Immature natural killer cell (primary cell): ENCODE measurements at regions not wholly inside any gene's neighbourhood (a gene's known extent, or its start where the extent isn't known, plus 50 kb on each side); places are given as distances from the start of the nearest gene placed in this dataset.
"Not testable (repeated sequence)": the region's sequence is repeated elsewhere in the genome, so short reads cannot be mapped to it uniquely, and the experiment has no call there.

Experiments used
- DNase-seq, 3 donors: peaks; one replicate each; pipeline ENCODE4 v3.0.0; 2022; ENCODE audit warnings: mixed read lengths in 1 of 3
- H3K27ac Mint-ChIP-seq, 6 donors: one replicate each; pipeline ENCODE4 v1.8.0; 2020; ENCODE audit warnings: mixed read lengths in 6 of 6, mild to moderate bottlenecking in 5 of 6, inconsistent platforms in 4 of 6, moderate library complexity in 3 of 6
- H3K27me3 Mint-ChIP-seq, 3 donors: one replicate each; pipeline ENCODE4 v1.8.0; 2020 to 2021; ENCODE audit warnings: low read depth in 3 of 3, mild to moderate bottlenecking in 3 of 3, mixed read lengths in 3 of 3, moderate library complexity in 3 of 3, inconsistent platforms in 1 of 3
- H3K36me3 Mint-ChIP-seq, 3 donors: one replicate each; pipeline ENCODE4 v1.8.0; 2020; ENCODE audit warnings: mixed read lengths in 3 of 3, inconsistent platforms in 2 of 3, mild to moderate bottlenecking in 2 of 3
- H3K4me1 Mint-ChIP-seq, 2 donors: one replicate each; pipeline ENCODE4 v1.8.0; 2020; ENCODE audit warnings: inconsistent platforms in 2 of 2, mild to moderate bottlenecking in 2 of 2, mixed read lengths in 2 of 2, moderate library complexity in 1 of 2
- H3K4me3 Mint-ChIP-seq, 5 donors: one replicate each; pipeline ENCODE4 v1.8.0; 2020; ENCODE audit warnings: mild to moderate bottlenecking in 5 of 5, mixed read lengths in 5 of 5, inconsistent platforms in 3 of 5, moderate library complexity in 3 of 5
- H3K9me3 Mint-ChIP-seq, 6 donors: one replicate each; pipeline ENCODE4 v1.8.0; 2020; ENCODE audit warnings: mild to moderate bottlenecking in 6 of 6, mixed read lengths in 6 of 6, inconsistent platforms in 4 of 6, moderate library complexity in 3 of 6

DNA sequence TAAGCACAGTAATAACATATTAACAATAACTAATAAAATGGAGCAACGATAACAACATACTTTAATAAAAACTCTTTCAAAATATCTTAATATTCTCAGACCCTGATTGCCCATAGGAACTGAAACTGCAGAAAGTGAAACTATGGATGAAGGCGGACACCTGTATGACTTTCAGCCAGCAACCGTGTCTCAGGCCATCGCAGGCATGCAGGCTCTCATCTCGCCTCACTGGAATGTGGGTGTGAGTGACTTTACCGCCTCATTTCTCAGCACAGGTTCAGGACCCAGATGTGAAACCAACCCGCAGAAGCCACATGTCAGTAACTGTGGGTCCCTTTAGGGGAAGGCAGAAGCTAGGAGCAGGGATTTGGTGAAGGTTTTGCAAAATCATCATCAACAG lies 539.1 kb downstream of the FAM181B start:
- no peak overlapping the region for H3K4me3 Mint-ChIP-seq
- no peak for DNase-seq
- peaks cover 0 to 2% (median 1%) of the 10 kb centered on the region in 3 donors for H3K27me3 Mint-ChIP-seq
- H3K4me1 Mint-ChIP-seq, result no peaks in the 10 kb centered on the region
- no peaks in the 10 kb centered on the region for H3K36me3 Mint-ChIP-seq
- peaks cover 0 to 5% (median 2%) of the 10 kb centered on the region in 6 donors for H3K9me3 Mint-ChIP-seq
- no peak overlapping the region for H3K27ac Mint-ChIP-seq

- no peaks in the 10 kb centered on the region for H3K36me3 Mint-ChIP-seq
- no peaks in the 10 kb centered on the region for H3K4me1 Mint-ChIP-seq
- H3K27ac Mint-ChIP-seq, result no peak overlapping the region
- peaks cover 0 to 2% (median 1%) of the 10 kb centered on the region in 3 donors for H3K27me3 Mint-ChIP-seq
- H3K4me3 Mint-ChIP-seq, result no peak overlapping the region
- DNase-seq, result no peak
- H3K9me3 Mint-ChIP-seq, result peaks cover 0 to 9% (median under 1%) of the 10 kb centered on the region in 6 donors
Measured at GRCh38 chr11:82191695-82192094, 542.0 kb downstream of the FAM181B start.

DNA sequence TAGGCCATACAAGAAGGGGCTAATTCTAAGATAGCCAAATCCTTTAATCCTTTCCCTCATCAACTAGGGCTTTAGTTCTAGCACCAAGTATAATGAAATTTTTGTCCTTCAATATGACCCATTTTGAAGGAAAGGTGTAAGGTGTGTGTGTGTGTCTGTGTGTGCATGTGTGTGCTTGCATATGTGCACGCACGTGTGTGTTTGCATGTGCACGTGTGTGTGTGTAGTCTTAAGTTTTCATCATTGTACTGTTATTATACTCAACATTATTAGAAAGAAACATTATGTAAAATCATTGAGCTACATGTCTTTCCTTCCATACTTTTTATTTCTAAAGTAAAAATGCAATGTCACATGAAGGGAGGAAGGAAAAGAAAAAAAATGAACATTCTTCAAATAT lies 547.7 kb downstream of the FAM181B start:
- Mint-ChIP-seq H3K4me1 (no peaks in the 10 kb centered on the region), H3K36me3 (no peaks in the 10 kb centered on the region), H3K27ac (no peak overlapping the region), H3K27me3 (no peaks in the 10 kb centered on the region), H3K9me3 (peaks cover 0 to 9% (median 0%) of the 10 kb centered on the region in 6 donors), H3K4me3 (no peak overlapping the region)
- DNase-seq, result no peak

DNA sequence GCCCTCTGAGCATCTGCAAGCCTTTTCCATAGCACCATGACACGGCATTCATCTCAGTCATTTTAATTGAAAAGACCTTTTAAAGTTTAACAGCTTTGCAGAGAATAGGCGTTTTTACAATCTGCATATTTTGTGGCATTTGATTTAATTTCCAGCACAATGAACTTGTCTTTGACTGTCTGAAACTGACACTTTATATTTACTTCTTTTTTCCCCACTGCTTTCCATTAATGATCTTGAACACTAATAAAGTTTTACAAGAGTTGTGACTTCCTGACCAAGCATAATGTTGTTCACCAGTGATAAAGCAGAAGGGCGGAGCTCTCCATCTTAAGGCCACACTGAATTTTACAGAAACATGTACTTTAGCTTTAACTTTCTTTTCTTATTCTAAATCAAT lies 548.7 kb downstream of the FAM181B start:
- Mint-ChIP-seq H3K4me1 (no peaks in the 10 kb centered on the region), H3K27ac (no peak overlapping the region), H3K4me3 (no peak overlapping the region), H3K36me3 (no peaks in the 10 kb centered on the region), H3K27me3 (no peaks in the 10 kb centered on the region), H3K9me3 (peaks cover 0 to 13% (median 2%) of the 10 kb centered on the region in 6 donors)
- DNase-seq, result no peak

- peaks cover 0 to 12% (median 2%) of the 10 kb centered on the region in 6 donors for H3K9me3 Mint-ChIP-seq
- no peaks in the 10 kb centered on the region for H3K36me3 Mint-ChIP-seq
- no peak for DNase-seq
- no peaks in the 10 kb centered on the region for H3K4me1 Mint-ChIP-seq
- no peaks in the 10 kb centered on the region for H3K27me3 Mint-ChIP-seq
- H3K27ac Mint-ChIP-seq, result no peak overlapping the region
- H3K4me3 Mint-ChIP-seq, result no peak overlapping the region
Measured at GRCh38 chr11:82183346-82183745, 550.3 kb downstream of the FAM181B start.

DNA sequence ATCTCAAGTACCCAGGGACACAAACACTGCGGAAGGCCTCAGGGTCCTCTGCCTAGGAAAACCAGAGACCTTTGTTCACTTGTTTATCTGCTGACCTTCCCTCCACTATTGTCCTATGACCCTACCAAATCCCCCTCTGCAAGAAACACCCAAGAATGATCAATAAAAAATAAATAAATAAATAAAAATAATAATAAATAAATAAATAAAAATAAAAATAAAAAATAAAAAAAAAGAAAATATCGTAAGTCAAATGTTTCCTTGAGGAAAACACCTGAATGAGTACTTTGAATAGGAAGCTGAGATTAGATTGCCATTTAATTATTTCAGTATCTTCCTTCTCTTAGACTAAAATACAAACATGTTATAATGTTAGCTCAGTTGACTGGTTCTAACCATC lies 551.0 kb downstream of the FAM181B start:
- not testable (repeated sequence) for H3K27ac Mint-ChIP-seq, H3K27me3 Mint-ChIP-seq, DNase-seq, H3K4me3 Mint-ChIP-seq, H3K4me1 Mint-ChIP-seq, H3K36me3 Mint-ChIP-seq
- peaks cover 0 to 12% (median 2%) of the 10 kb centered on the region in 6 donors for H3K9me3 Mint-ChIP-seq

DNA sequence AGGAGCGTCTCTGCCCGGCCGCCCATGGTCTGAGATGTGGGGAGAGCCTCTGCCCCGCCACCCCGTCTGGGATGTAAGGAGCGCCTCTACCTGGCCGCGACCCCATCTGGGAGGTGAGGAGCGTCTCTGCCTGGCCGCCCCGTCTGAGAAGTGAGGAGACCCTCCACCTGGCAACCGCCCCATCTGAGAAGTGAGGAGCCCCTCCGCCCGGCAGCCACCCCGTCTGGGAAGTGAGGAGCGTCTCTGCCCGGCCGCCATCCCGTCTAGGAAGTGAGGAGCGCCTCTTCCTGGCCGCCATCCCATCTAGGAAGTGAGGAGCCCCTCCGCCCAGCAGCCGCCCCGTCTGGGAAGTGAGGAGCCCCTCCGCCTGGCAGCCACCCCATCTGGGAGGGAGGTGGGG lies 551.9 kb downstream of the FAM181B start:
- H3K4me3 Mint-ChIP-seq, H3K27ac Mint-ChIP-seq, H3K4me1 Mint-ChIP-seq, H3K9me3 Mint-ChIP-seq, H3K36me3 Mint-ChIP-seq, H3K27me3 Mint-ChIP-seq, DNase-seq: not testable (repeated sequence)

- H3K27ac Mint-ChIP-seq, result no peak overlapping the region
- DNase-seq, result no peak
- H3K27me3 Mint-ChIP-seq, result peaks cover 0 to 1% (median 0%) of the 10 kb centered on the region in 3 donors
- no peaks in the 10 kb centered on the region for H3K4me1 Mint-ChIP-seq
- no peak overlapping the region for H3K4me3 Mint-ChIP-seq
- H3K36me3 Mint-ChIP-seq, result no peaks in the 10 kb centered on the region
- peaks cover 0 to 11% (median 6%) of the 10 kb centered on the region in 6 donors for H3K9me3 Mint-ChIP-seq
Measured at GRCh38 chr11:82176945-82177344, 556.7 kb downstream of the FAM181B start.

- Mint-ChIP-seq H3K4me3 (no peak overlapping the region), H3K36me3 (no peaks in the 10 kb centered on the region), H3K27ac (no peak overlapping the region), H3K4me1 (no peaks in the 10 kb centered on the region), H3K9me3 (peaks cover 0 to 11% (median 8%) of the 10 kb centered on the region in 6 donors), H3K27me3 (peaks cover 0 to 1% (median 0%) of the 10 kb centered on the region in 3 donors)
- no peak for DNase-seq
Measured at GRCh38 chr11:82176365-82176764, 557.3 kb downstream of the FAM181B start.

DNA sequence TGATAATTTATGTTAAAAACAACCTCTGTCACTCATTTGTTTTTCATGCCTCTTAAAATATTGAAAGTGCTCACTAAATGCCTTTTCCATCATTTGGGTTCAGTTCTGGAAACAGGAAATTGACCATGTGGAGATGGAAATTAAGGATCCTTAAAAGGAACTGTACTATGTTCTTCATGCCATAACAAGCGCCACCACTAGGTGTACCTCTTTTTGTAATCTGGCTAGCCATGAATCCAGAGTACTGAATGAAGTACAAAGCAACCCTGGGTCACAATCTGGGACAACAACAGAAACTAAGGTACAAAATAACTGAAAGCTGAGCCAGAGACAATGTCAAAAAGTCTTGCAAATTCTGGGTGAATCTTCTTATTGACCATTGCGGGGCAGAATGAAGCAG lies 559.1 kb downstream of the FAM181B start:
- no peak for DNase-seq
- no peak overlapping the region for H3K4me3 Mint-ChIP-seq
- no peaks in the 10 kb centered on the region for H3K36me3 Mint-ChIP-seq
- H3K9me3 Mint-ChIP-seq, result peaks cover 0 to 11% (median 5%) of the 10 kb centered on the region in 6 donors
- peaks cover 0 to 1% (median 0%) of the 10 kb centered on the region in 3 donors for H3K27me3 Mint-ChIP-seq
- H3K27ac Mint-ChIP-seq, result no peak overlapping the region
- H3K4me1 Mint-ChIP-seq, result no peaks in the 10 kb centered on the region

DNA sequence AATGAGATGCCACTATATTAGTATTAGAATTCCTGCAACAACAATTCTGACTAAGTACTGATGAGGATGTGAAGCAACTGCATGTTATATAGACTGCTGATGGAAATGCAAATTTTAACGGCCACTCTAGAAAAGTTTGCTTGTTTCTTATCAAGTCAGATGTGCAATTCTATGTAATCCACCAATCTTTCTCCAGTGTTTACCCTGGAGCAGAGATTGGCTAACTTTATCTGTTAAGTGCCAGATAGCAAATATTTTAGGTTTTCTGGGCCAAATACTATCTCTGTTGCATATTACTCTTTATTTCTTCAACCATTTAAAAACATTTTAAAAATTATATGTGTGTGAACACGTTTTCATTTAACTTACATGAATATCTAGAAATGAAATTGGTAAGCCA lies 586.9 kb downstream of the FAM181B start:
- DNase-seq, result no peak
- no peaks in the 10 kb centered on the region for H3K4me1 Mint-ChIP-seq
- H3K36me3 Mint-ChIP-seq, result no peaks in the 10 kb centered on the region
- H3K27me3 Mint-ChIP-seq, result peaks cover 0 to 3% (median 0%) of the 10 kb centered on the region in 3 donors
- no peak overlapping the region for H3K4me3 Mint-ChIP-seq
- no peak overlapping the region for H3K27ac Mint-ChIP-seq
- H3K9me3 Mint-ChIP-seq, result peaks cover 0 to 9% (median 6%) of the 10 kb centered on the region in 6 donors

- no peak overlapping the region for H3K4me3 Mint-ChIP-seq
- DNase-seq, result no peak
- no peak overlapping the region for H3K27ac Mint-ChIP-seq
- H3K27me3 Mint-ChIP-seq, result peaks cover 0 to 6% (median 3%) of the 10 kb centered on the region in 3 donors
- H3K4me1 Mint-ChIP-seq, result no peaks in the 10 kb centered on the region
- H3K36me3 Mint-ChIP-seq, result no peaks in the 10 kb centered on the region
- H3K9me3 Mint-ChIP-seq, result peaks cover 3 to 16% (median 11%) of the 10 kb centered on the region in 6 donors
Measured at GRCh38 chr11:82118946-82119345, 614.7 kb downstream of the FAM181B start.

GRCh38 chr11:82117362-82117761 lies 616.3 kb downstream of the FAM181B start:
- Mint-ChIP-seq H3K36me3 (no peaks in the 10 kb centered on the region), H3K9me3 (peaks cover 2 to 16% (median 7%) of the 10 kb centered on the region in 6 donors), H3K4me3 (no peak overlapping the region), H3K4me1 (no peaks in the 10 kb centered on the region), H3K27ac (no peak overlapping the region), H3K27me3 (peaks cover 0 to 6% (median 3%) of the 10 kb centered on the region in 3 donors)
- DNase-seq, result no peak

DNA sequence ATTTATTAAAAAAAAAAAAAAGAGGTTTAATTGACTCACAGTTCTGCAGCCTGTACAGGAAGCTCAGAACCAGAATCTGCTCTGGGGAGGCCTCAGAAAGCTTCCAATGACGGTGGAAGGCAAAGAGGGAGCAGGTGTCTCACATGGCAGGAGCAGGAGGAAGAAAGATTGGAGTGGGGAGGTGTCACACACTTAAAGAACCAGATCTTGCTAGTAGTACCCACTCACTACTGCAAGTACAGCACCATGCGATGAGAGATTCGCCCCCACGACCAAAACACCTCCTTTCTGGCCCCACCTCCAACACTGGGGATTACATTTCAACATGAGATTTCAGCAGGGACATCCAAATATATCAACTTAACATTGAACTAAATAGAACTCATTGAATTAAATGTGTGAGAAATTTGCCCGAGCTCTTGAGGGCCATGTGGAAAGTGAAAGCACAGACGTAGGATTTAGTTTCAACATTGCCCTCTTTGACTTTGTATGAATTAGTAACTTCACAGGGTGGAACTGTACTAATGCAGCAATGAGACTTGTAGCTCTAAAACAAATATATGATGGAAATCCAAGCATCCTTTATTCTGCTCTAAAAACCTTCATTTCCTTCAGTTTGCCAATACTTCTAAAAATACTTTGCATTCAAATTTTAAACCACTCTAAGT lies 628.2 kb downstream of the FAM181B start:
- peaks cover 0 to 2% (median 1%) of the 10 kb centered on the region in 3 donors for H3K27me3 Mint-ChIP-seq

GRCh38 chr11:82092904-82093303 lies 640.8 kb downstream of the FAM181B start:
- H3K27me3 Mint-ChIP-seq, result no peaks in the 10 kb centered on the region
- no peak overlapping the region for H3K27ac Mint-ChIP-seq
- H3K9me3 Mint-ChIP-seq, result peaks cover 0 to 4% (median 0%) of the 10 kb centered on the region in 6 donors
- DNase-seq, result no peak
- no peak overlapping the region for H3K4me3 Mint-ChIP-seq
- no peaks in the 10 kb centered on the region for H3K4me1 Mint-ChIP-seq
- H3K36me3 Mint-ChIP-seq, result no peaks in the 10 kb centered on the region

More for the DNA sequence above, 628.2 kb downstream of the FAM181B start:
- H3K4me3 Mint-ChIP-seq, result no peak overlapping the region
- H3K4me1 Mint-ChIP-seq, result no peaks in the 10 kb centered on the region
- no peaks in the 10 kb centered on the region for H3K36me3 Mint-ChIP-seq
- H3K27ac Mint-ChIP-seq, result no peak overlapping the region
- DNase-seq, result no peak
- H3K9me3 Mint-ChIP-seq, result peaks cover 0 to 7% (median 3%) of the 10 kb centered on the region in 6 donors
